Keratinocyte (primary cell): ENCODE measurements at regions not wholly inside any gene's neighbourhood (a gene's known extent, or its start where the extent isn't known, plus 50 kb on each side); places are given as distances from the start of the nearest gene placed in this dataset.

Experiments
- DNase-seq: peaks from one replicate; pipeline ENCODE4 v3.0.0-alpha.2; 2011; ENCODE audit warnings: low read depth, missing footprints, low spot score
- FAIRE-seq: peaks from 2 replicates; lab custom pipeline; 2011; peaks lifted over from hg19 to GRCh38; lab: Jason Lieb, UNC
- H2AFZ ChIP-seq: 2 replicates; pipeline ENCODE4 v1.6.0; 2012; ENCODE audit warnings: low read length, control low read depth, inconsistent platforms; ENCODE audit not compliant: control insufficient read depth
- H3K27ac ChIP-seq: 2 replicates; pipeline ENCODE4 v1.5.1; 2011; ENCODE audit warnings: low read length; ENCODE audit not compliant: control insufficient read depth, insufficient read depth
- H3K27me3 ChIP-seq: 3 replicates; pipeline ENCODE4 v1.6.0; 2011; ENCODE audit warnings: low read length; ENCODE audit not compliant: control insufficient read depth, insufficient read depth; ENCODE audit errors: extremely low read depth
- H3K36me3 ChIP-seq, 2 experiments: 2 replicates in 1 of 2; 3 replicates in 1 of 2; pipeline ENCODE4 v1.5.1; 2011; ENCODE audit warnings: low read length in 2 of 2, mild to moderate bottlenecking in 1 of 2; ENCODE audit not compliant: control insufficient read depth in 2 of 2, insufficient read depth in 2 of 2; ENCODE audit errors: extremely low read depth in 1 of 2
- H3K4me1 ChIP-seq: 3 replicates; pipeline ENCODE4 v1.5.1; 2011; ENCODE audit warnings: low read length; ENCODE audit not compliant: control insufficient read depth, insufficient read depth; ENCODE audit errors: extremely low read depth
- H3K4me2 ChIP-seq: 3 replicates; pipeline ENCODE4 v1.6.0; 2011; ENCODE audit warnings: low read depth, low read length; ENCODE audit not compliant: control insufficient read depth, insufficient read depth; ENCODE audit errors: extremely low read depth
- H3K4me3 ChIP-seq, 3 experiments: fragments of 200-600 bp in 1 of 3; sonication (generic) in 1 of 3; 2 replicates in 2 of 3; 3 replicates in 1 of 3; pipeline ENCODE4 v1.5.1; 2011 to 2016; ENCODE audit warnings: low read length in 3 of 3, mild to moderate bottlenecking in 3 of 3, control low read depth in 2 of 3, inconsistent platforms in 1 of 3, low read depth in 1 of 3, mixed read lengths in 1 of 3, mixed run types in 1 of 3, moderate library complexity in 1 of 3; ENCODE audit not compliant: control insufficient read depth in 2 of 3, insufficient read depth in 2 of 3; ENCODE audit errors: extremely low read depth in 1 of 3
- H3K79me2 ChIP-seq: 2 replicates; pipeline ENCODE4 v1.6.0; 2012; ENCODE audit warnings: low read length; ENCODE audit not compliant: control insufficient read depth, insufficient read depth
- H3K9ac ChIP-seq: 3 replicates; pipeline ENCODE4 v1.6.0; 2011; ENCODE audit warnings: low read length; ENCODE audit not compliant: control insufficient read depth, insufficient read depth; ENCODE audit errors: extremely low read depth
- H3K9me1 ChIP-seq: 3 replicates; pipeline ENCODE4 v1.6.0; 2011; ENCODE audit warnings: low read length; ENCODE audit not compliant: control insufficient read depth, insufficient read depth; ENCODE audit errors: extremely low read depth
- H3K9me3 ChIP-seq: 2 replicates; pipeline ENCODE4 v1.5.1; 2012; ENCODE audit warnings: low read depth, low read length; ENCODE audit not compliant: control insufficient read depth
- H4K20me1 ChIP-seq: 3 replicates; pipeline ENCODE4 v1.6.0; 2011; ENCODE audit warnings: low read length; ENCODE audit not compliant: control insufficient read depth, insufficient read depth; ENCODE audit errors: extremely low read depth
- CTCF ChIP-seq, 3 experiments: IDR thresholded peaks in 1 of 3; conservative IDR thresholded peaks in 1 of 3; optimal IDR thresholded peaks in 1 of 3; 2 replicates in 2 of 3; 3 replicates in 1 of 3; pipeline versions ENCODE3 to v1.5.1; 2011; ENCODE audit warnings: low read length in 3 of 3, mild to moderate bottlenecking in 3 of 3, moderate library complexity in 2 of 3, control low read depth in 1 of 3, inconsistent platforms in 1 of 3; ENCODE audit not compliant: insufficient read depth in 2 of 3; ENCODE audit errors: extremely low read depth in 1 of 3
- EZH2 ChIP-seq: IDR thresholded peaks from one replicate; pipeline ENCODE4 v1.6.1; 2012; ENCODE audit warnings: inconsistent platforms, mild to moderate bottlenecking, low read length, moderate library complexity
- dilution Hi-C: fragments of 300-500 bp; cut with MboI; formaldehyde crosslinking; loops from one replicate; pipeline ENCODE4 v1.7.0; 2020; ENCODE audit warnings: low sequenced_read_pairs; ENCODE audit not compliant: extremely low pct_ligation_motif_present

GRCh38 chr18:56455874-56456273, 182.5 kb downstream of the TXNL1 start:
- Histone ChIP-seq H3K4me3 (no peak overlapping the region), H3K4me1 (no peaks in the 10 kb centered on the region), H3K9me1 (no peaks in the 10 kb centered on the region), H3K79me2 (no peaks in the 10 kb centered on the region), H3K27ac (no peak overlapping the region), H3K9me3 (no peaks in the 10 kb centered on the region), H3K4me2 (no peak overlapping the region), H4K20me1 (no peaks in the 10 kb centered on the region), H2AFZ (no peak overlapping the region), H3K36me3 (no peaks in the 10 kb centered on the region), H3K27me3 (no peaks in the 10 kb centered on the region), H3K9ac (no peak overlapping the region)
- FAIRE-seq (no peak), DNase-seq (no peak)
- dilution Hi-C loops, result no loop called here
- TF ChIP-seq CTCF (optimal IDR thresholded peaks at IDR 0.05 in 1 of 3, IDR thresholded peaks at IDR 0.05 in 1 of 3, conservative IDR thresholded peaks at IDR 0.05 in 1 of 3; ENCODE audit: extremely low read depth in 1 of 3, insufficient read depth in 2 of 3, low read length in 3 of 3), result no peak

GRCh38 chr18:56455141-56455540, 183.3 kb downstream of the TXNL1 start:
- Histone ChIP-seq H3K4me2 (no peak overlapping the region), H2AFZ (no peak overlapping the region), H3K9ac (no peak overlapping the region), H3K9me3 (no peaks in the 10 kb centered on the region), H4K20me1 (no peaks in the 10 kb centered on the region), H3K4me3 (no peak overlapping the region), H3K4me1 (no peaks in the 10 kb centered on the region), H3K27me3 (no peaks in the 10 kb centered on the region), H3K36me3 (no peaks in the 10 kb centered on the region), H3K79me2 (no peaks in the 10 kb centered on the region), H3K9me1 (no peaks in the 10 kb centered on the region), H3K27ac (no peak overlapping the region)
- dilution Hi-C loops, result no loop called here
- no peak for DNase-seq
- FAIRE-seq, result no peak
- TF ChIP-seq CTCF (optimal IDR thresholded peaks at IDR 0.05 in 1 of 3, IDR thresholded peaks at IDR 0.05 in 1 of 3, conservative IDR thresholded peaks at IDR 0.05 in 1 of 3; ENCODE audit: extremely low read depth in 1 of 3, insufficient read depth in 2 of 3, low read length in 3 of 3) (no peak), EZH2 (no peak)
